ENCODE measurements at regions not wholly inside any gene's neighbourhood (a gene's known extent, or its start where the extent isn't known, plus 50 kb on each side); places are given as distances from the start of the nearest gene placed in this dataset.

GRCh38 chr13:34553376-34553775, 388.7 kb upstream of the NBEA start:
- Histone ChIP-seq H2BK120ac (ENCODE audit: low read depth, low read length, poor library complexity, severe bottlenecking) (no peak overlapping the region), H4K5ac (ENCODE audit: insufficient read length, low read depth, low read length) (no peak overlapping the region), H4K8ac (replicated peaks; ENCODE audit: insufficient read length, low read depth, low read length) (no peak overlapping the region), H3K4me1 (ENCODE audit: insufficient read depth, low read length) (no peaks in the 10 kb centered on the region), H2AK5ac (ENCODE audit: insufficient read length, low read length) (no peak overlapping the region), H3K4me2 (ENCODE audit: insufficient read depth, insufficient read length, low read length) (no peak overlapping the region), H2BK5ac (ENCODE audit: insufficient read length, low read length) (no peak overlapping the region), H3K9me3 (ENCODE audit: control insufficient read depth, low read depth, low read length) (no peaks in the 10 kb centered on the region), H3K27ac (ENCODE audit: insufficient read length, low read depth, low read length) (no peak overlapping the region), H3K23me2 (ENCODE audit: insufficient read length, low read depth, low read length, poor library complexity, severe bottlenecking) (no peaks in the 10 kb centered on the region), H3K56ac (ENCODE audit: insufficient read length, low read depth, low read length) (no peak overlapping the region), H3T11ph (ENCODE audit: low read length) (no peak overlapping the region), H4K20me1 (ENCODE audit: control insufficient read depth, insufficient read depth, insufficient read length) (no peaks in the 10 kb centered on the region), H3K14ac (ENCODE audit: insufficient read depth, low read length) (no peak overlapping the region), H3K27me3 (ENCODE audit: insufficient read depth, low read length) (no peaks in the 10 kb centered on the region), H3K4ac (ENCODE audit: low read depth, low read length) (no peak overlapping the region), H3K9ac (ENCODE audit: extremely low read depth, insufficient read length, low read length) (no peak overlapping the region), H2BK15ac (ENCODE audit: low read depth, low read length) (no peak overlapping the region), H4K91ac (ENCODE audit: insufficient read length, low read depth, low read length) (no peak overlapping the region), H2AFZ (ENCODE audit: low read length) (no peak overlapping the region), H2BK20ac (ENCODE audit: low read depth, low read length, poor library complexity, severe bottlenecking) (no peak overlapping the region), H3K79me1 (ENCODE audit: insufficient read depth, low read depth, low read length, poor library complexity, severe bottlenecking) (no peaks in the 10 kb centered on the region), H3K18ac (ENCODE audit: insufficient read length, low read depth, low read length) (no peak overlapping the region), H2BK12ac (ENCODE audit: insufficient read length, low read depth, low read length) (no peak overlapping the region), H3K79me2 (ENCODE audit: insufficient read depth, low read length) (no peaks in the 10 kb centered on the region), H3K23ac (ENCODE audit: insufficient read length, low read depth, low read length) (no peak overlapping the region)
- H3K4me1 Mint-ChIP-seq: no peaks in the 10 kb centered on the region
- no peaks in the 10 kb centered on the region for H3K36me3 Mint-ChIP-seq (ENCODE audit: insufficient read depth in 1 of 3, low read depth in 3 of 3)
- no peak for TF ChIP-seq CTCF (conservative IDR thresholded peaks at IDR 0.05)
- H3K27me3 Mint-ChIP-seq (ENCODE audit: low read depth): no peaks in the 10 kb centered on the region
- no peaks in the 10 kb centered on the region for H3K9me3 Mint-ChIP-seq
- DNase-seq: no peak
- H3K4me3 Mint-ChIP-seq: no peak overlapping the region
- H3K27ac Mint-ChIP-seq: no peak overlapping the region
- no CpG with 5 or more reads among the region's 3 CpGs for WGBS (ENCODE audit: extremely low coverage, insufficient read length, low lambda C conversion rate)

Data from H9 (cell line).